ENCODE measurements at regions not wholly inside any gene's neighbourhood (a gene's known extent, or its start where the extent isn't known, plus 50 kb on each side); places are given as distances from the start of the nearest gene placed in this dataset.
"Not testable (repeated sequence)": the region's sequence is repeated elsewhere in the genome, so short reads cannot be mapped to it uniquely, and the experiment has no call there.

- DNase-seq, result no peak
- Histone ChIP-seq H3K27me3 (ENCODE audit: control insufficient read depth, insufficient read depth, low read length) (no peaks in the 10 kb centered on the region), H3K36me3 (replicated peaks; ENCODE audit: control insufficient read depth, insufficient read depth, low read length) (no peaks in the 10 kb centered on the region), H3K4me3 (ENCODE audit: insufficient read depth, low read depth, low read length) (peak overlapping the region; percentile 38)
These were observed 234.4 kb upstream of the MCHR2 start for GRCh38 chr6:100228437-100228833.

- no peaks in the 10 kb centered on the region for H3K36me3 ChIP-seq (replicated peaks; ENCODE audit: control insufficient read depth, insufficient read depth, low read length)
- H3K4me3 ChIP-seq (ENCODE audit: insufficient read depth, low read depth, low read length), result no peak overlapping the region
- DNase-seq, result no peak
- no peaks in the 10 kb centered on the region for H3K27me3 ChIP-seq (ENCODE audit: control insufficient read depth, insufficient read depth, low read length)
These were observed 232.8 kb upstream of the MCHR2 start for GRCh38 chr6:100226811-100227210.

- H3K4me3 ChIP-seq (ENCODE audit: insufficient read depth, low read depth, low read length); H3K27me3 ChIP-seq (ENCODE audit: control insufficient read depth, insufficient read depth, low read length); DNase-seq; H3K36me3 ChIP-seq (replicated peaks; ENCODE audit: control insufficient read depth, insufficient read depth, low read length): not testable (repeated sequence)
These were observed 229.9 kb upstream of the MCHR2 start for GRCh38 chr6:100223952-100224351.

- H3K27me3 ChIP-seq (ENCODE audit: control insufficient read depth, insufficient read depth, low read length), result no peaks in the 10 kb centered on the region
- no peak overlapping the region for H3K4me3 ChIP-seq (ENCODE audit: insufficient read depth, low read depth, low read length)
- no peaks in the 10 kb centered on the region for H3K36me3 ChIP-seq (replicated peaks; ENCODE audit: control insufficient read depth, insufficient read depth, low read length)
- no peak for DNase-seq
These were observed 226.5 kb upstream of the MCHR2 start for GRCh38 chr6:100220543-100220942.

- DNase-seq, result no peak
- Histone ChIP-seq H3K36me3 (replicated peaks; ENCODE audit: control insufficient read depth, insufficient read depth, low read length) (no peaks in the 10 kb centered on the region), H3K27me3 (ENCODE audit: control insufficient read depth, insufficient read depth, low read length) (no peaks in the 10 kb centered on the region), H3K4me3 (ENCODE audit: insufficient read depth, low read depth, low read length) (no peak overlapping the region)
These were observed 223.4 kb upstream of the MCHR2 start for GRCh38 chr6:100217225-100218012.

- Histone ChIP-seq H3K27me3 (ENCODE audit: control insufficient read depth, insufficient read depth, low read length) (no peaks in the 10 kb centered on the region), H3K36me3 (replicated peaks; ENCODE audit: control insufficient read depth, insufficient read depth, low read length) (no peaks in the 10 kb centered on the region), H3K4me3 (ENCODE audit: insufficient read depth, low read depth, low read length) (no peak overlapping the region)
- no peak for DNase-seq
These were observed 222.7 kb upstream of the MCHR2 start for GRCh38 chr6:100216760-100217159.

GRCh38 chr6:100212131-100212530, 218.1 kb upstream of the MCHR2 start:
- Histone ChIP-seq H3K36me3 (replicated peaks; ENCODE audit: control insufficient read depth, insufficient read depth, low read length) (no peaks in the 10 kb centered on the region), H3K4me3 (ENCODE audit: insufficient read depth, low read depth, low read length) (no peak overlapping the region), H3K27me3 (ENCODE audit: control insufficient read depth, insufficient read depth, low read length) (no peaks in the 10 kb centered on the region)
- no peak for DNase-seq

GRCh38 chr6:100210137-100211117, 216.4 kb upstream of the MCHR2 start:
- no peak for DNase-seq
- H3K27me3 ChIP-seq (ENCODE audit: control insufficient read depth, insufficient read depth, low read length), result no peaks in the 10 kb centered on the region
- H3K36me3 ChIP-seq (replicated peaks; ENCODE audit: control insufficient read depth, insufficient read depth, low read length), result no peaks in the 10 kb centered on the region
- no peak overlapping the region for H3K4me3 ChIP-seq (ENCODE audit: insufficient read depth, low read depth, low read length)

GRCh38 chr6:100209323-100210136, 215.5 kb upstream of the MCHR2 start:
- no peak for DNase-seq
- H3K27me3 ChIP-seq (ENCODE audit: control insufficient read depth, insufficient read depth, low read length), result no peaks in the 10 kb centered on the region
- H3K4me3 ChIP-seq (ENCODE audit: insufficient read depth, low read depth, low read length), result no peak overlapping the region
- no peaks in the 10 kb centered on the region for H3K36me3 ChIP-seq (replicated peaks; ENCODE audit: control insufficient read depth, insufficient read depth, low read length)

GRCh38 chr6:100203400-100203799, 209.4 kb upstream of the MCHR2 start:
- DNase-seq, result no peak

GRCh38 chr6:100202417-100203194, 208.6 kb upstream of the MCHR2 start:
- H3K27me3 ChIP-seq (ENCODE audit: control insufficient read depth, insufficient read depth, low read length), result no peaks in the 10 kb centered on the region
- DNase-seq, result no peak
- no peaks in the 10 kb centered on the region for H3K36me3 ChIP-seq (replicated peaks; ENCODE audit: control insufficient read depth, insufficient read depth, low read length)
- no peak overlapping the region for H3K4me3 ChIP-seq (ENCODE audit: insufficient read depth, low read depth, low read length)

More at GRCh38 chr6:100203400-100203799, 209.4 kb upstream of the MCHR2 start:
- Histone ChIP-seq H3K4me3 (ENCODE audit: insufficient read depth, low read depth, low read length) (no peak overlapping the region), H3K36me3 (replicated peaks; ENCODE audit: control insufficient read depth, insufficient read depth, low read length) (no peaks in the 10 kb centered on the region), H3K27me3 (ENCODE audit: control insufficient read depth, insufficient read depth, low read length) (no peaks in the 10 kb centered on the region)

GRCh38 chr6:100196214-100196982, 202.4 kb upstream of the MCHR2 start:
- H3K36me3 ChIP-seq (replicated peaks; ENCODE audit: control insufficient read depth, insufficient read depth, low read length); H3K27me3 ChIP-seq (ENCODE audit: control insufficient read depth, insufficient read depth, low read length): not testable (repeated sequence)
- peak overlapping the region; percentile 32 for H3K4me3 ChIP-seq (ENCODE audit: insufficient read depth, low read depth, low read length)
- peak; percentile 4 for DNase-seq

- DNase-seq; H3K4me3 ChIP-seq (ENCODE audit: insufficient read depth, low read depth, low read length); H3K27me3 ChIP-seq (ENCODE audit: control insufficient read depth, insufficient read depth, low read length); H3K36me3 ChIP-seq (replicated peaks; ENCODE audit: control insufficient read depth, insufficient read depth, low read length): not testable (repeated sequence)
These were observed 201.2 kb upstream of the MCHR2 start for GRCh38 chr6:100195244-100195643.
